ENCODE measurements at regions not wholly inside any gene's neighbourhood (a gene's known extent, or its start where the extent isn't known, plus 50 kb on each side); places are given as distances from the start of the nearest gene placed in this dataset.

- TF ChIP-seq USF1 (CRISPR knock-in tag; IDR thresholded peaks at IDR 0.05) (no peak), NR2C2 (CRISPR knock-in tag; IDR thresholded peaks at IDR 0.05) (no peak), NR1H2 (CRISPR knock-in tag; IDR thresholded peaks at IDR 0.05) (no peak)
Measured at GRCh38 chr12:65707051-65707450, 117.2 kb upstream of the HMGA2 start.
